ENCODE measurements at regions not wholly inside any gene's neighbourhood (a gene's known extent, or its start where the extent isn't known, plus 50 kb on each side); places are given as distances from the start of the nearest gene placed in this dataset.

DNA sequence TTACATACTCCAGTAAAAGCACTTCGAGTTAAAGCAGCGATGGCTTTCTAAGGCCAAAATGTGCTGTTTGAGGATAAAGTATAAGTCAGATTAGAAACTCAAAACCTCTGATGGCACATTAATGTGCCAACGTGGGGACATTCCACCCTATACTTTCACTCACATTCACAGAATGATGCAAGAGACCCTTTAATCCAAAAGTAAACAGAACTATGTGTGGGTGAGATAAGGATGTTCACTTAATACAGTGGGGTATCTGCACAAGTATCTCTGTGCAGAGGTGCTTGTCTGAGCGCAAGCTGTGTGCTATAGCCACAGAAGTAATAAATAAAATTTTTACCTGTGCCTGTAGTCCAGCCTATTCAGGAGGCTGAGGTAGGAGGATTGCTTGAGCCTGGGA is 100.3 kb upstream of the CHL1 start:
- no peak overlapping the region for H2BK12ac ChIP-seq (ENCODE audit: low read length)
- H3K23ac ChIP-seq (ENCODE audit: low read length) = no peak overlapping the region
- no peak overlapping the region for H3K14ac ChIP-seq (ENCODE audit: low read length)
- WGBS (ENCODE audit: extremely low coverage, insufficient coverage, insufficient read length) = no CpG with 5 or more reads among the region's 4 CpGs
- no peaks in the 10 kb centered on the region for H3K79me1 ChIP-seq (ENCODE audit: low read length)
- H2AK5ac ChIP-seq (ENCODE audit: low read length) = no peak overlapping the region
- no peak overlapping the region for H3K4me3 ChIP-seq (ENCODE audit: low read depth, low read length)
- H3K4ac ChIP-seq (ENCODE audit: low read depth, low read length) = no peak overlapping the region
- H3K9ac ChIP-seq (ENCODE audit: low read length) = no peak overlapping the region
- no peak overlapping the region for H4K8ac ChIP-seq (ENCODE audit: low read depth, low read length)
- H3K27ac ChIP-seq (ENCODE audit: low read depth, low read length) = no peak overlapping the region
- DNase-seq = no peak
- no peak overlapping the region for H2BK5ac ChIP-seq (ENCODE audit: low read depth, low read length, poor library complexity)
- H3K36me3 ChIP-seq (ENCODE audit: control insufficient read depth in 1 of 2, insufficient read depth in 2 of 2, low read length in 2 of 2) = no peaks in the 10 kb centered on the region
- no peak overlapping the region for H3K18ac ChIP-seq (ENCODE audit: low read length)
- H3K9me3 ChIP-seq (ENCODE audit: insufficient read depth, low read depth, low read length) = no peaks in the 10 kb centered on the region
- no peak overlapping the region for H2AFZ ChIP-seq (ENCODE audit: insufficient read depth, low read length, poor library complexity)
- H3K4me2 ChIP-seq (ENCODE audit: low read length) = no peak overlapping the region
- no peak overlapping the region for H4K12ac ChIP-seq (ENCODE audit: low read depth, low read length)
- no peaks in the 10 kb centered on the region for H3K4me1 ChIP-seq (ENCODE audit: control insufficient read depth in 1 of 2, insufficient read depth in 2 of 2, low read length in 2 of 2)
- H3K79me2 ChIP-seq (ENCODE audit: control insufficient read depth, insufficient read depth, low read length, poor library complexity) = no peaks in the 10 kb centered on the region
- H2BK120ac ChIP-seq (ENCODE audit: insufficient read depth, low read length, poor library complexity) = no peak overlapping the region
- H3K27me3 ChIP-seq (ENCODE audit: insufficient read depth, low read length) = no peaks in the 10 kb centered on the region
- H4K91ac ChIP-seq (ENCODE audit: low read depth, low read length) = no peak overlapping the region

- no peak overlapping the region for H3K4ac ChIP-seq (ENCODE audit: low read depth, low read length)
- H4K91ac ChIP-seq (ENCODE audit: low read depth, low read length) = no peak overlapping the region
- WGBS (ENCODE audit: extremely low coverage, insufficient coverage, insufficient read length) = no CpG with 5 or more reads among the region's 8 CpGs
Measured at GRCh38 chr3:97417-98258, 98.9 kb upstream of the CHL1 start.

GRCh38 chr3:98259-98654 is 98.3 kb upstream of the CHL1 start:
- Histone ChIP-seq H2BK5ac (ENCODE audit: low read depth, low read length, poor library complexity) (no peak overlapping the region), H3K79me1 (ENCODE audit: low read length) (no peaks in the 10 kb centered on the region), H4K8ac (ENCODE audit: low read depth, low read length) (no peak overlapping the region), H2BK12ac (ENCODE audit: low read length) (no peak overlapping the region), H3K4me1 (ENCODE audit: control insufficient read depth in 1 of 2, insufficient read depth in 2 of 2, low read length in 2 of 2) (no peaks in the 10 kb centered on the region), H3K23ac (ENCODE audit: low read length) (no peak overlapping the region), H4K12ac (ENCODE audit: low read depth, low read length) (no peak overlapping the region), H3K9me3 (ENCODE audit: insufficient read depth, low read depth, low read length) (no peaks in the 10 kb centered on the region), H2AK5ac (ENCODE audit: low read length) (no peak overlapping the region), H4K91ac (ENCODE audit: low read depth, low read length) (no peak overlapping the region), H3K79me2 (ENCODE audit: control insufficient read depth, insufficient read depth, low read length, poor library complexity) (no peaks in the 10 kb centered on the region), H3K36me3 (ENCODE audit: control insufficient read depth in 1 of 2, insufficient read depth in 2 of 2, low read length in 2 of 2) (no peaks in the 10 kb centered on the region), H3K27ac (ENCODE audit: low read depth, low read length) (no peak overlapping the region), H3K27me3 (ENCODE audit: insufficient read depth, low read length) (no peaks in the 10 kb centered on the region), H3K14ac (ENCODE audit: low read length) (no peak overlapping the region), H3K18ac (ENCODE audit: low read length) (no peak overlapping the region), H3K4ac (ENCODE audit: low read depth, low read length) (no peak overlapping the region), H3K4me3 (ENCODE audit: low read depth, low read length) (no peak overlapping the region), H2AFZ (ENCODE audit: insufficient read depth, low read length, poor library complexity) (no peak overlapping the region), H3K4me2 (ENCODE audit: low read length) (no peak overlapping the region), H3K9ac (ENCODE audit: low read length) (no peak overlapping the region), H2BK120ac (ENCODE audit: insufficient read depth, low read length, poor library complexity) (no peak overlapping the region)
- WGBS (ENCODE audit: extremely low coverage, insufficient coverage, insufficient read length) = 100% methylated on average over 1 of the region's 5 CpGs
- no peak for DNase-seq

More at GRCh38 chr3:97417-98258, 98.9 kb upstream of the CHL1 start:
- Histone ChIP-seq H3K4me3 (ENCODE audit: low read depth, low read length) (no peak overlapping the region), H4K12ac (ENCODE audit: low read depth, low read length) (no peak overlapping the region), H3K23ac (ENCODE audit: low read length) (no peak overlapping the region), H3K27ac (ENCODE audit: low read depth, low read length) (no peak overlapping the region), H2BK120ac (ENCODE audit: insufficient read depth, low read length, poor library complexity) (no peak overlapping the region), H2AK5ac (ENCODE audit: low read length) (no peak overlapping the region), H3K18ac (ENCODE audit: low read length) (no peak overlapping the region), H2BK5ac (ENCODE audit: low read depth, low read length, poor library complexity) (no peak overlapping the region), H3K79me2 (ENCODE audit: control insufficient read depth, insufficient read depth, low read length, poor library complexity) (no peaks in the 10 kb centered on the region), H3K4me1 (ENCODE audit: control insufficient read depth in 1 of 2, insufficient read depth in 2 of 2, low read length in 2 of 2) (no peaks in the 10 kb centered on the region), H3K14ac (ENCODE audit: low read length) (no peak overlapping the region), H3K36me3 (ENCODE audit: control insufficient read depth in 1 of 2, insufficient read depth in 2 of 2, low read length in 2 of 2) (no peaks in the 10 kb centered on the region), H3K79me1 (ENCODE audit: low read length) (no peaks in the 10 kb centered on the region), H3K27me3 (ENCODE audit: insufficient read depth, low read length) (no peaks in the 10 kb centered on the region), H4K8ac (ENCODE audit: low read depth, low read length) (no peak overlapping the region), H3K9me3 (ENCODE audit: insufficient read depth, low read depth, low read length) (no peaks in the 10 kb centered on the region), H3K4me2 (ENCODE audit: low read length) (no peak overlapping the region), H3K9ac (ENCODE audit: low read length) (no peak overlapping the region), H2BK12ac (ENCODE audit: low read length) (no peak overlapping the region), H2AFZ (ENCODE audit: insufficient read depth, low read length, poor library complexity) (no peak overlapping the region)
- DNase-seq = no peak

- no peak overlapping the region for H2BK12ac ChIP-seq (ENCODE audit: low read length)
- DNase-seq = no peak
- H3K23ac ChIP-seq (ENCODE audit: low read length) = no peak overlapping the region
- no peak overlapping the region for H3K27ac ChIP-seq (ENCODE audit: low read depth, low read length)
- H3K4me1 ChIP-seq (ENCODE audit: control insufficient read depth in 1 of 2, insufficient read depth in 2 of 2, low read length in 2 of 2) = no peaks in the 10 kb centered on the region
- no peaks in the 10 kb centered on the region for H3K79me2 ChIP-seq (ENCODE audit: control insufficient read depth, insufficient read depth, low read length, poor library complexity)
- WGBS (ENCODE audit: extremely low coverage, insufficient coverage, insufficient read length) = no CpG with 5 or more reads among the region's 5 CpGs
- H4K8ac ChIP-seq (ENCODE audit: low read depth, low read length) = no peak overlapping the region
- H2AFZ ChIP-seq (ENCODE audit: insufficient read depth, low read length, poor library complexity) = no peak overlapping the region
- no peak overlapping the region for H3K9ac ChIP-seq (ENCODE audit: low read length)
- no peak overlapping the region for H4K12ac ChIP-seq (ENCODE audit: low read depth, low read length)
- no peak overlapping the region for H2AK5ac ChIP-seq (ENCODE audit: low read length)
- H3K4me2 ChIP-seq (ENCODE audit: low read length) = no peak overlapping the region
- H2BK120ac ChIP-seq (ENCODE audit: insufficient read depth, low read length, poor library complexity) = no peak overlapping the region
- H3K36me3 ChIP-seq (ENCODE audit: control insufficient read depth in 1 of 2, insufficient read depth in 2 of 2, low read length in 2 of 2) = no peaks in the 10 kb centered on the region
- no peak overlapping the region for H3K18ac ChIP-seq (ENCODE audit: low read length)
- H3K4ac ChIP-seq (ENCODE audit: low read depth, low read length) = no peak overlapping the region
- H3K27me3 ChIP-seq (ENCODE audit: insufficient read depth, low read length) = no peaks in the 10 kb centered on the region
- H3K4me3 ChIP-seq (ENCODE audit: low read depth, low read length) = no peak overlapping the region
- H3K14ac ChIP-seq (ENCODE audit: low read length) = no peak overlapping the region
- no peak overlapping the region for H4K91ac ChIP-seq (ENCODE audit: low read depth, low read length)
- no peaks in the 10 kb centered on the region for H3K9me3 ChIP-seq (ENCODE audit: insufficient read depth, low read depth, low read length)
- no peaks in the 10 kb centered on the region for H3K79me1 ChIP-seq (ENCODE audit: low read length)
- no peak overlapping the region for H2BK5ac ChIP-seq (ENCODE audit: low read depth, low read length, poor library complexity)
Measured at GRCh38 chr3:99506-99905, 97.1 kb upstream of the CHL1 start.
